ENCODE measurements at regions not wholly inside any gene's neighbourhood (a gene's known extent, or its start where the extent isn't known, plus 50 kb on each side); places are given as distances from the start of the nearest gene placed in this dataset.

DNA sequence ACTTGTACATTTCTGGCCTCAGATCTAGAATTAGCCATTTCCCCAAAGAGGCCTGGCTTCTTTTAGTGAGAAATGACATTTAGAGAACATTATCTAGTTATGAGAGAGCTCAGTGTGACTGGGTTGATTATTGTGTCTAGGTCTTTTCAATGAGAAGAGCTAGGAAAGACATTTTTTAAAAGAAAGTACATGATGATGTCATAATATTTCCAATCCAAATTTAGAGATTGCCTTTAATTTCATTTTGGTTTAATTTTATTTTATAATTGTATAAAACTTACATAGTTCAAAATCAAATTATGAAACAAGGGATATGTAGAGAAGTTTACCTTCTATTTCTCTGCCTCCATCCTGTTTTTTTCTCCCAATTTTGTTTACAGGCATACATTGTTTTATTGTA lies 354.9 kb downstream of the TMEM135 start:
- Histone ChIP-seq H3K27ac (no peak overlapping the region), H3K9me3 (ENCODE audit: low read depth, low read length) (no peaks in the 10 kb centered on the region), H3K36me3 (ENCODE audit: insufficient read depth, low read length) (no peaks in the 10 kb centered on the region), H3K9ac (ENCODE audit: insufficient read length) (no peak overlapping the region), H3K4me3 (no peak overlapping the region)
- TF ChIP-seq POLR2AphosphoS5 (IDR thresholded peaks at IDR 0.05; ENCODE audit: borderline replicate concordance, low read depth, low read length): no peak
- no peak for TF ChIP-seq FOXP2 (optimal IDR thresholded peaks at IDR 0.05; ENCODE audit: control extremely low read depth, extremely low read length, insufficient read depth)
- TF ChIP-seq EZH2 (IDR thresholded peaks at IDR 0.05): no peak
- DNase-seq (ENCODE audit: low read depth, low spot score): no peak

- H3K36me3 ChIP-seq (ENCODE audit: insufficient read depth, low read length): no peaks in the 10 kb centered on the region
- H3K9ac ChIP-seq (ENCODE audit: insufficient read length): no peak overlapping the region
- H3K4me3 ChIP-seq: no peak overlapping the region
- DNase-seq (ENCODE audit: low read depth, low spot score): no peak
- no peak for TF ChIP-seq FOXP2 (optimal IDR thresholded peaks at IDR 0.05; ENCODE audit: control extremely low read depth, extremely low read length, insufficient read depth)
- TF ChIP-seq EZH2 (IDR thresholded peaks at IDR 0.05): no peak
- TF ChIP-seq POLR2AphosphoS5 (IDR thresholded peaks at IDR 0.05; ENCODE audit: borderline replicate concordance, low read depth, low read length): no peak
- H3K9me3 ChIP-seq (ENCODE audit: low read depth, low read length): no peaks in the 10 kb centered on the region
- no peak overlapping the region for H3K27ac ChIP-seq
Measured at GRCh38 chr11:87391496-87391895, 353.8 kb downstream of the TMEM135 start.

- Histone ChIP-seq H3K27ac (no peak overlapping the region), H3K9me3 (ENCODE audit: low read depth, low read length) (peaks cover 3% of the 10 kb centered on the region; the same call in 1 of the 2 replicates), H3K4me3 (no peak overlapping the region), H3K9ac (ENCODE audit: insufficient read length) (no peak overlapping the region), H3K36me3 (ENCODE audit: insufficient read depth, low read length) (no peaks in the 10 kb centered on the region)
- no peak for DNase-seq (ENCODE audit: low read depth, low spot score)
- TF ChIP-seq FOXP2 (optimal IDR thresholded peaks at IDR 0.05; ENCODE audit: control extremely low read depth, extremely low read length, insufficient read depth) (no peak), EZH2 (IDR thresholded peaks at IDR 0.05) (no peak)
Measured at GRCh38 chr11:87384078-87384729, 346.5 kb downstream of the TMEM135 start.

GRCh38 chr11:87374038-87374807 lies 336.5 kb downstream of the TMEM135 start:
- Histone ChIP-seq H3K9ac (ENCODE audit: insufficient read length) (no peak overlapping the region), H3K27ac (no peak overlapping the region), H3K36me3 (ENCODE audit: insufficient read depth, low read length) (no peaks in the 10 kb centered on the region), H3K4me3 (no peak overlapping the region), H3K9me3 (ENCODE audit: low read depth, low read length) (no peaks in the 10 kb centered on the region)
- TF ChIP-seq EZH2 (IDR thresholded peaks at IDR 0.05) (no peak), POLR2AphosphoS5 (IDR thresholded peaks at IDR 0.05; ENCODE audit: borderline replicate concordance, low read depth, low read length) (no peak), FOXP2 (optimal IDR thresholded peaks at IDR 0.05; ENCODE audit: control extremely low read depth, extremely low read length, insufficient read depth) (no peak)
- DNase-seq (ENCODE audit: low read depth, low spot score): no peak
